ENCODE measurements at regions not wholly inside any gene's neighbourhood (a gene's known extent, or its start where the extent isn't known, plus 50 kb on each side); places are given as distances from the start of the nearest gene placed in this dataset.

- TF ChIP-seq CTCF (IDR thresholded peaks at IDR 0.05) (no peak), POLR2A (IDR thresholded peaks at IDR 0.05) (no peak)
Observed at GRCh38 chrX:39909996-39910395, 187.8 kb downstream of the BCOR start.

Measured in body of pancreas (tissue), 4 donors.